ENCODE measurements at regions not wholly inside any gene's neighbourhood (a gene's known extent, or its start where the extent isn't known, plus 50 kb on each side); places are given as distances from the start of the nearest gene placed in this dataset.

GRCh38 chr1:14098294-14098913 is 398.4 kb downstream of the PRDM2 start:
- ATAC-seq (no peak), DNase-seq (ENCODE audit: low spot score) (no peak)

DNA sequence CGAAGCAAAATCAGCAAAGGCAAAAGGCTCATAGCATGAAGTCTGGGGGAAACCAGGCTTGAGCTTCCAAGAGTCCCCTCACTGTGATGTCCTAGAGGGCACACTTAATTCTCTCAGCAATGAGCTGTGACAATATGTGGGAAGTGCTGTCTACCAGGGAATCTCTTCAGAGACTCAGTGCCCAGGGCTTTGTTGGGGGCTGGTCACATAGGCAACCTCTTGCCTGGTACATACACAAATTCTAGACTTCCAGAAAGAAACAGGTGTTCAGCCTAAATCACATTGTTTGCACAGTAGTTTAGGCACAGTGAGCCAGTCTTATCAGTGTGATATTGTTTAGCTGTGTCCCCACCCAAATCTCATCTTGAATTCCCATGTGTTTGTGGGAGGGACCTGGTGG is 400.5 kb downstream of the PRDM2 start:
- no peak for DNase-seq (ENCODE audit: low spot score)
- no peak for ATAC-seq

DNA sequence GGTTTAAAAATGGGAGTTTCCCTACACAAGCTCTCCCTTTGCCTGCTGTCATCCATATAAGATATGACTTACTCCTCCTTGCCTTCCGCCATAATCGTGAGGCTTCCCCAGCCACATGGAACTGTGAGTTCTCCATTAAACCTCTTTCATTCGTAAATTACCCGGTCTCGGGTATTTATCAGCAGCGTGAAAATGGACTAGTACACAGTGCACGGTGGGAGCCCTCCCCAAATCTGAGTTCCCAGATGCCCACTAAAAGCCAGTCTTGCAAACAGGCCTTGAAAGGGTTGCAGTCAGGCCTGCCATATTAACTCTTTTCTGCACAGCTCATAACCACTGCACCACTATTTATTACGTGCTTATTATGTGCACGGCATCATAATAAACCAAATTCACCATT is 400.9 kb downstream of the PRDM2 start:
- DNase-seq (ENCODE audit: low spot score), result no peak
- no peak for ATAC-seq

DNA sequence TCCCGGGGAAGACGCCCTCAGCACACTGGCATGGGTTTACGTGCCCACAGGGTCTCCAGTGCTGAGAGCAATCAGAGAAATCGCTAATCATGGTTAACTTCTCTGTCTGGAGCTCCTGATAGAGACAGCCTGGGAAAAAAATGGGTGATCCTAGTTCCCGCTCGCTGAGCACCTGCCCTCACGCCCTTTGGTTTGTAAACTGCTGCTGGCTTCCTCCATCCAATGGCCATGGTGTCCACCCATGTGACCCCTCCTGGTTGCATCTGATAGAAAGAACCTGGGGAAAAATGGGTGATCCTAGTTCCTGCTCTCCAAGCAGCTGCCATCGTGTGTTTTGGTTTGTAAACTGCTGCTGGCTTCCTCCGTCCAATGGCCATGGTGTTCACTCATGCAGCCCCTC is 402.2 kb downstream of the PRDM2 start:
- ATAC-seq (no peak), DNase-seq (ENCODE audit: low spot score) (no peak)

DNA sequence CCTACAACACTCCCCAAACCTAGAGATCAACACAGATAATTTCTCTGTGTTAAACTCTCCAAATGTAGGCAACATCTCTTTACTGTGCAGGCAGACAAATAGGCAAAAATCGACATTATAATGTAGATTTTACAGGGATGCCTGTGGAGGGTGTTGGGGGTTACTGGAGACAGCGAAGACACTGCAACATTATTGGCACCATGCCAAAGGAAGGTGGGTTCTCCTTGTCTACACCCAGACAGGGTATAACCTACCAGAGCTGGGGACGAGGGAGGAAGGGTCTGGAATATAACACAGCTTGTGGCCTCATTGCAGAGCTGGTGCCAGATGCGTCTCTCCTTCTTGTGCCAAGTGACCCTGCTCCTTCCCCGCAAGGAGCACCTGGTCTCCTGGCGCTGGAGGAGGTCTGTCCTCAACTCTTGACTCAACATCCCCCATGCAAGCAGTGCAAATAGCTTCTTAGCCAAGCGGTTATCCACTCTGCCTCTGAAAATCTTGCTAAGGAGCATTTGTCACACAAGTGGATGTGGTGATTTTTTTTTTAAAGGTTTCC is 404.0 kb downstream of the PRDM2 start:
- ATAC-seq (no peak), DNase-seq (ENCODE audit: low spot score) (no peak)

GRCh38 chr1:14106126-14106525 is 406.1 kb downstream of the PRDM2 start:
- ATAC-seq (no peak), DNase-seq (ENCODE audit: low spot score) (no peak)

DNA sequence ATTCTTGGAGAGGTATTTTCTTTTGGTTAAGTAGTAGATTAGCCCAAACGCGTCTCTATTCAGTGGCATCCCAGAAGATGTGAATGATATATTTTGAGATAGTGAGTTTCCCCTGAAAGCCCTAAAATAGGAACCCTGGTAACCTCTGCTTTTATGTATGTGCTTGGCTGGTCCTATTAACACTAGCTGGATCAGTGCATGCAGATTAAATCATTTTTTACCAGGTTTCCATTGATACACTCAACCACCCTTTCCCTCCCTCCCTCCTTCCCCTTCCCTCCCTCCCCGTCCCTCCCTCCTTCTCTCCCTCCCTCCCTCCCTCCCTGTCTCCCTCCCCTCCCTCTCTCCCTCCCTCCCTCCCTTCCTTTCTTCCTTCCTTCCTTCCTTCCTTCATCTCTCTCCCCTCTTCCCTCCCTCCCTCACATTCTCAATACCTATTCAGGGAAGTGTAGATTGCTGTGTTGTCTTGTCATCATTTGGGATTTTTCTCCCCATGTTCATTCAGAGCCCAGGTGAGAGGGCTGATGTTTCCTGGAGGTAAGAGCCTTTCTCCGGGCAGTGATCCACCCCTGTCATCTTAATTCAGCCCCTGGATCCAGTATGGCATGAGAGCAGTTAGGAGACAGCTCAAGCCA is 406.8 kb downstream of the PRDM2 start:
- no peak for DNase-seq (ENCODE audit: low spot score)
- ATAC-seq, result no peak

DNA sequence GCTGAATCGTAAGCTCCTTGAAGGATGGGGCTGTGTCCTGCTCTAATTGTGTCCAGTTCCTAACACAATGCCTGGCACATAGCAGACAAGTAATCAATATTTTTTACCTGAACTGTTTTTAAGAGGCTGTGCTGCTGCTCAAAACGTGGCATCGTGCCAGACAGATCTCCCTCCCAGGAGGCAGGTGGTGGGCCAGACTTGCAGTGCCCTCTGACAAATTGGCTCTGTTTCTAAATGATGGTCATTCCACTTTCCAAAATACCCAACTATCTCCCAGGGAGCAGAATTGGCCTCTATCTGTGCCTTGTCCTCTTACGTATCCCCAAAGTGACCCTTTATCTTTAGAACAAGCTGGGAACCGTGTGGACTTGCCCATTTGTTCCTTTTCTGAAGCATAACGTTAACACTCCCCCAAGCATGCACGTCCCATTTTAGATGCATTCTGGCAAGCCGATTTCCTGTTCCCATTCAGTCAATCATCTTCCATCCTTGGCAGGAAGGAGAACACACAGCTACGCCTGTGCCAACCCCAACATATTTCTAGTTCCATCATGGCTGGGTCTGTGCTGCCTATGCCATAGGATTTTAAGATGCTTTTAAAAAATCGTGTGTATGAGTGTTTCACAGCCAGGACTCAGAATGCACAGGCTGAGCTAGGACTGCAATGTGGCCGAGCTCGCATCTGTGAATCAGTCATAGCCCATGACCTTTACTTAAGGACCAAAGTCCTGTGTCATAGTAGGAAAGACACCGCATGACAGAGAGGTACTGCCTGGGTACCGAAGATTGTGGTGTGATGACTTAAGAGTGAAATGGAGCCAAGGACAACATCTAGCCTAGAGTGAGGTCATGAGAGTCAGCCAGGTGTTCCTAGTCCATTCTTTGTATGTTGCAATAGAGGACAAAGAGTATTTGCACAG is 408.6 kb downstream of the PRDM2 start:
- ATAC-seq, result peak; percentile 41
- DNase-seq (ENCODE audit: low spot score), result no peak

DNA sequence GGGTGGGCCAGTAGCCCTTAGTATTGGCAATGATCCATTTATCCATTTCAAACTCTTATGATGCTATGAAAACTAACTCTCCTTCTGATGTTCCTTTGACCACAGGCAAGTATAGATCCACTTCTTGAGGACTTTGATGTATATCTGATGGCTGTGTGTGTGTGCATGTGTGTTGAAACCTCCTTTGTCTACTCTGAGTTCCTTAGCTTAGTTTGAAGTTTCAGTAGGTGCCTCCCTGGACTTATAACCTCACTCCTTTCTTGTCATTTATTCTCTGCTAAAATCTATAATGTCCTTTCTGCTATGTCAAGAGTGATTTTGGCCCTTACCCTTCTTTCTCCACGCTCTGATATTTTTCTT is 409.3 kb downstream of the PRDM2 start:
- no peak for ATAC-seq
- no peak for DNase-seq (ENCODE audit: low spot score)

DNA sequence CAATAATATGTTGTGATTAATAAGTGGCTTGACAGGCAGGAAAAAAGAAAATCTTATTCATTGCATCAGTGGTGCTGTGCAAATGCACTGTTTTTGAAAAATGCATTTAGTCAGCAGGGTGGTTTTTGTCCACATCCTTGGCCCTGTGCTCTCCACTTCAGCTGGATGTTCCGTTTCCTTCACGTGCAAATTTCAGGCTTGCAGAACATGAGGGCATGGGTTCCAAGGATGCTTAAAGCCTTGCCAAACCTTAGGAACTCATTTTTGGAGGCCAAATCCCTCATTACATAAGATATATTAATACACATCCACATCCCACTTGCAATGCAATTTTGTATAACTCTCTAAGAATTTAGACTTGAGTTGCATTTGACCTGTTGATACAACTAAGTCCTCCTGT is 410.1 kb downstream of the PRDM2 start:
- DNase-seq (ENCODE audit: low spot score) (no peak), ATAC-seq (no peak)

DNA sequence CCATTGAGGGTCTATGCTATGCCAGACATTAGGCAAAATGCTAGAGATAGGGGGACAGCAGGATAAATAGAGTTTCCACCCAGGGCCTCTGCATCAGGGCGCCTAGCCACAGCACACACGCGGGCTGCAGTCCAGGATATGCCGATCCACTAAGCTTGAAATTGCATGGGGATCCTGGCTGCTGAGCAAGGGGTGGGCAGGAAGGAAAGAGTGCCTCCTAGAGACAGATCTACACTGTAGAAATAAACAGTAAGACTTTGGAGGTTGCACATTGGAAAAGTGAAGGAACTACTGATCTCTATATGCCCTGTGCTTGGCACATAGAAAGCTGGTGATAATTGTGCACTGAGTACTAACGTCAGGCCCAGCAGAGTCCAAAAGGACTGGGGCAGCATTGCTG is 411.1 kb downstream of the PRDM2 start:
- DNase-seq (ENCODE audit: low spot score) (no peak), ATAC-seq (no peak)

DNA sequence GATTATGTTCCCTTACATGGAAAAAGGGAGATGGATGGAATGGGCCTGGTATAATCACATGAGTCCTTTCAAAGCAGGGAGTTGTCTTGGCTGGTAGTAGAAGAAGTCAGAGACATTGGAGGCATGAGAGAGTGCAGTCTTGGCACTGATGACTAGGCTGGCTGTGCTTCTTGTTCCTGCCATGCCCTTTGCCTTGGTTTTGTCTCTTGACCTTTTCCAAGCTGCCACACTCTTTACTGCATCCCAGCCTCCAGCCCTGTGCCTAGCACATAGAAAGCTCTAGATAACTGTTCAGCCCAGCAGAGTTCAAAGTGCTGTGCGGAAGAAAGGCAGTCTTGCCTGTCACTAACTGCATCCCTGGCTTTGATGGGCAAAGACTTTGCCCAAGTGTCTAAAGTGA is 412.6 kb downstream of the PRDM2 start:
- DNase-seq (ENCODE audit: low spot score) (no peak), ATAC-seq (no peak)

DNA sequence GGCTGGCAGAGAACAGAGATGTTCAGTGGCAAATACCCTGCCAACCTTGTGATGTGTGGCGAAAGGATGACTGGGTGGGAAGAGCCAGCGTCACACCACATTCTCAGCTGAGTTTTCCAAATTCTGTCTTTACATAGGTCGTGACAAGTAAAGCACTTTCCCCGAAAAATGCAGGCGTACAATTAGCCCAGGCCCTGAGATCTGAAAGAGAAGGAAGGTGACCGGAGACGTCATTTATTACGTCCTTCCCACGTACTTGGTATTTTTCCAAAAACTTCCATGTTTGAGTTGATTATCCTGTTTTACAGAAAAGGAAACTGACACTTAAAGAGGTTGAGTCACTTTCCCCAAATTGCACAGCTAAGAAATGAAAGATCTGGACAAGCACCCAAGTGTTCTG is 413.3 kb downstream of the PRDM2 start:
- DNase-seq (ENCODE audit: low spot score), result no peak
- no peak for ATAC-seq

DNA sequence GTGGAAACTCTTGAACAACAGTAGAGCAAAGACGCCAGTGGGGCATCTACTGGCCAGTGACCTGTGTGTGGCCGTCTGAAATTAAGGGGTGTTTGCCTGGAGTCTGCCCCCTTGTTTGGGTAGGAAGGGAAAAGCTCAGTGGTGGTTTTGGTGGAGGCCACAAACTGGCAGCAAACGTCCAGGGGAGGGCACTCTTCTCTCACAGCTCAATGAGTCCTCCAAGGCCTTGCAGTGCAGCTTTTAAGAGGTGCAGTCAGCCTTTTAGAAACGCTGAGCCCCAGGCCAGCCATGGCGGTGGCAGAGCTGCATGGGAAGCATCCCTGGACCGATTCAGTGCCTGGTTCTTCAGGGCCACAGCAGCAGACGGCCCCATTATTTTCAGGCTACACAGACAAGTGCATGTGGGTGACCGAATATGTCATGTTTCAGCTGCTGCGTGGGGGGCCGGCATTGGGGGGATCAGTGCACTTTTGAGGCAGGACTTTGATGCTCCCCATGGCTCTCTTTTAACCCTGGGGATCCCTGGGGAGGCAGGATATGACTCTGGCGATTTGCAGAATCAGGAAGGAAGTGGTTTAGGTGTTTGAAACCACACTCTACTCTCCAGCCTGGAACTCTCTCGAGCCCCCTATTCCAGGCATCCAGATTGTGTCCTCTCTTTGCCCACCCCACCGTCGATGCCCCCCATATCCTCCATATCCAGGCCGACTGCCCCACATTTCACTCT is 414.0 kb downstream of the PRDM2 start:
- ATAC-seq (peak; percentile 54), DNase-seq (ENCODE audit: low spot score) (no peak)

DNA sequence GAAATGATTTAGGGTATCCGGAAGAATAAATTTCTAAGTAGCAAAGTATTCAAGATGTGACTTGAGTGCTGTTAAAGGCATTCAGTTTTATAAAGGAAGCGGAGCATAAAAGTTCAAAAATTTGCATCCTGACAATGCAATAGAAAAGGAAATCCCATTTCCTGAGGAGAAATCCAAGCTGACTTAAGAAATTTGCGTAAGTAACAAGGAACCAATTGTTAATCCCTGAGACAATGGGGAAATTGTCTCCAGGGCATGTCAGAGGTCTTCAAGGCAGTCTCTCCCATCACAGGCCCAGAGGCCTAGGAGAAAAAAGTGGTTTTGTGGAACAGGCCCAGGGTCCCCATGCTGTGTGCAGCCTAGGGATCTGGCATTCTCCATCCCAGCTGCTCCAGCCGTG is 416.0 kb downstream of the PRDM2 start:
- DNase-seq (ENCODE audit: low spot score) (no peak), ATAC-seq (no peak)

GRCh38 chr1:14117700-14118099 is 417.7 kb downstream of the PRDM2 start:
- ATAC-seq (no peak), DNase-seq (ENCODE audit: low spot score) (no peak)

GRCh38 chr1:14118691-14119485 is 418.9 kb downstream of the PRDM2 start:
- ATAC-seq, result no peak
- DNase-seq (ENCODE audit: low spot score), result no peak

- ATAC-seq (no peak), DNase-seq (ENCODE audit: low spot score) (no peak)
Observed at GRCh38 chr1:14120895-14121294, 420.9 kb downstream of the PRDM2 start.

- ATAC-seq (no peak), DNase-seq (ENCODE audit: low spot score) (no peak)
Observed at GRCh38 chr1:14128096-14128495, 428.1 kb downstream of the PRDM2 start.

DNA sequence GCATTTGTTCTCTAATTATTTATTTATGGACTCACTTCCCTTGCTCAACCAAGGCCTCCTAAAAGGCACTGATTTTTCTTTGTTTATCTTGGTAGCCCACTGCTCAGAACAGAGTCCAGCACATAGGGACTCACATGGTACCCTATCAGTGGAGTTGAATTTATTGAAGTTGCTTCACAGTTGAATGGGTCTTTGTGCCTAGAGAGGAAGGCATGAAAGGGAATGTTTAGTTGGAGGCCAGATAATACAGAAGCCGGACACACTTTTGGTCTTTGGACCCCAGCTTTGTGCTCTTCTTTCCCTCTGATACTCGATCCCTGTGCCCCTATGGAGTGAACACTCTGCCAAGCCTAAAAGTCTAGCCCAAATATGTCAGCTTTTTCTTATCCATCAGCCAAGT is 429.0 kb downstream of the PRDM2 start:
- ATAC-seq, result no peak

More for the DNA sequence above, 429.0 kb downstream of the PRDM2 start:
- DNase-seq (ENCODE audit: low spot score), result no peak
